IMR-90 (cell line): ENCODE measurements at regions not wholly inside any gene's neighbourhood (a gene's known extent, or its start where the extent isn't known, plus 50 kb on each side); places are given as distances from the start of the nearest gene placed in this dataset.

ENCODE experiments used
- BHLHE40 ChIP-seq: fragments of 150-350 bp; IDR thresholded peaks from 2 replicates; pipeline ENCODE4 v1.6.1; 2016; ENCODE audit warnings: mild to moderate bottlenecking, low read depth, low read length
- CTCF ChIP-seq: conservative IDR thresholded peaks from 2 replicates; pipeline ENCODE4 v1.5.1; 2012; ENCODE audit warnings: mild to moderate bottlenecking, low read depth, low read length, improper control_type of control experiment
- MXI1 ChIP-seq: IDR thresholded peaks from 2 replicates; pipeline ENCODE4 v1.6.1; 2012; ENCODE audit warnings: low read depth, mild to moderate bottlenecking, low read length, moderate library complexity, borderline replicate concordance
- POLR2A ChIP-seq: IDR thresholded peaks from 2 replicates; pipeline ENCODE4 v1.6.1; 2012; ENCODE audit warnings: mild to moderate bottlenecking, low read depth, low read length
- RAD21 ChIP-seq: IDR thresholded peaks from 2 replicates; pipeline ENCODE4 v1.6.1; 2012; ENCODE audit warnings: low read length, improper control_type of control experiment
- RFX5 ChIP-seq: IDR thresholded peaks from 2 replicates; pipeline ENCODE4 v1.8.0; 2012; ENCODE audit warnings: low read depth, mild to moderate bottlenecking, low read length, moderate library complexity
- USF2 ChIP-seq: fragments of 150-350 bp; IDR thresholded peaks from 2 replicates; pipeline ENCODE4 v1.6.1; 2017; ENCODE audit warnings: mild to moderate bottlenecking, antibody characterized with exemption, low read length, low read depth

- TF ChIP-seq CTCF (no peak), POLR2A (no peak), USF2 (no peak), MXI1 (no peak), RAD21 (no peak), BHLHE40 (no peak), RFX5 (no peak)
Measured at GRCh38 chr6:130674604-130675003, 152.6 kb upstream of the SMLR1 start.
